GM21515 (cell line): ENCODE measurements at regions not wholly inside any gene's neighbourhood (a gene's known extent, or its start where the extent isn't known, plus 50 kb on each side); places are given as distances from the start of the nearest gene placed in this dataset.
"Not testable (repeated sequence)": the region's sequence is repeated elsewhere in the genome, so short reads cannot be mapped to it uniquely, and the experiment has no call there.

Experiments used
- ATAC-seq: cut with Tn5 transposase; IDR thresholded peaks from one replicate; pipeline ENCODE4 v1.9.1; 2021; ENCODE audit not compliant: unreplicated experiment

- no peak for ATAC-seq
Observed at GRCh38 chr9:26789959-26790358, 102.6 kb downstream of the CAAP1 start.

GRCh38 chr9:26786564-26786963, 106.0 kb downstream of the CAAP1 start:
- ATAC-seq, result no peak

- no peak for ATAC-seq
Observed at GRCh38 chr9:26782899-26783298, 109.7 kb downstream of the CAAP1 start.

- no peak for ATAC-seq
Observed at GRCh38 chr9:26781906-26782305, 110.7 kb downstream of the CAAP1 start.

- ATAC-seq, result not testable (repeated sequence)
Observed at GRCh38 chr9:26780307-26780706, 112.3 kb downstream of the CAAP1 start.

GRCh38 chr9:26779062-26779461, 113.5 kb downstream of the CAAP1 start:
- no peak for ATAC-seq

- ATAC-seq, result no peak
Observed at GRCh38 chr9:26775391-26775790, 117.2 kb downstream of the CAAP1 start.

- no peak for ATAC-seq
Observed at GRCh38 chr9:26773056-26773455, 119.5 kb downstream of the CAAP1 start.

GRCh38 chr9:26770821-26771220, 121.8 kb downstream of the CAAP1 start:
- no peak for ATAC-seq

GRCh38 chr9:26768145-26768544, 124.5 kb downstream of the CAAP1 start:
- ATAC-seq, result no peak

- ATAC-seq, result no peak
Observed at GRCh38 chr9:26760675-26761074, 131.9 kb downstream of the CAAP1 start.

GRCh38 chr9:26758655-26759054, 133.9 kb downstream of the CAAP1 start:
- ATAC-seq, result no peak

- ATAC-seq, result no peak
Observed at GRCh38 chr9:26756881-26757280, 135.7 kb downstream of the CAAP1 start.

- no peak for ATAC-seq
Observed at GRCh38 chr9:26755476-26755875, 137.1 kb downstream of the CAAP1 start.

GRCh38 chr9:26754509-26755164, 138.0 kb downstream of the CAAP1 start:
- ATAC-seq, result no peak

GRCh38 chr9:26753971-26754370, 138.6 kb downstream of the CAAP1 start:
- no peak for ATAC-seq

GRCh38 chr9:26750162-26750561, 142.4 kb downstream of the CAAP1 start:
- no peak for ATAC-seq

GRCh38 chr9:26748449-26749058, 144.0 kb downstream of the CAAP1 start:
- no peak for ATAC-seq

GRCh38 chr9:26747611-26748010, 145.0 kb downstream of the CAAP1 start:
- ATAC-seq, result no peak

GRCh38 chr9:26746357-26747072, 146.1 kb downstream of the CAAP1 start:
- ATAC-seq, result peak; percentile 90

- no peak for ATAC-seq
Observed at GRCh38 chr9:26745111-26745510, 147.5 kb downstream of the CAAP1 start.
